NOMO-1 treated with dmso at 0.1 percent for 144 hours (cell line): ENCODE measurements at regions not wholly inside any gene's neighbourhood (a gene's known extent, or its start where the extent isn't known, plus 50 kb on each side); places are given as distances from the start of the nearest gene placed in this dataset.
"Not testable (repeated sequence)": the region's sequence is repeated elsewhere in the genome, so short reads cannot be mapped to it uniquely, and the experiment has no call there.

ENCODE experiments used
- DNase-seq: peaks from one replicate; lab custom pipeline; 2025; ENCODE audit not compliant: unreplicated experiment; lab: John Stamatoyannopoulos, UW

GRCh38 chr12:13404631-13405473 lies 208.3 kb downstream of the EMP1 start:
- no peak for DNase-seq

GRCh38 chr12:13404111-13404628 lies 207.6 kb downstream of the EMP1 start:
- no peak for DNase-seq

DNA sequence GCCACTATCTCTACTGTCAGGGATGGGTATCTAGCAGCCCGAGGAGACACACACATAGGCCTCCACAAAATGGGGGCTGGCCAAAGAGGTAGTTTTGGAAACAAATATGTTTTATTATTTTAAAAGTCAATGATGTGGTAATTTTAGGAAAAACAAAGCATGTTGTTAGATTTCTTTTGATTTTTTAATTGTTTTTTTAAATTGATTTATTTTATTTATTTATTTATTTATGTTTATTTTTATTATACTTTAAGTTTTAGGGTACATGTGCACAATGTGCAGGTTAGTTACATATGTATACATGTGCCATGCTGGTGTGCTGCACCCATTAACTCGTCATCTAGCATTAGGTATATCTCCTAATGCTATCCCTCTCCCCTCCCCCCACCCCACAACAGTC lies 194.8 kb downstream of the EMP1 start:
- DNase-seq: not testable (repeated sequence)

DNA sequence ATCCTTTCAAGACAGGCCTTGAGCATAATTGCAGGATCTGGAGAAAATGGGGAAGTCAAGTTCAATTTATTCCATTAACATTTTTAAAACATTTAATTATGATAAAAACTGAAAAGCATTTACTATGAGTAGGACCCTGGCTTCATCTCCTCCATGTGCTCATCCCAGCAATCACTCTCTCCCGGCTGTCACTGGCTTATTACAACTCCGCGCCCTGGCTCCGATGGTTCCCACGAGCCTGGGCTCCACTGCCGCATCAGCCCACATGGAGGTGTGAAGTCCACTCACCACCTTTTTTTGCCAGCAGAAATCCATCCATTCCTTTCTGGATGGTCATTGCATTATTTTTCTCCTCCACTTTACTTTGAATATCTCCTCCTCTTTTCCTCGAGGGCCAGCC lies 194.4 kb downstream of the EMP1 start:
- no peak for DNase-seq

DNA sequence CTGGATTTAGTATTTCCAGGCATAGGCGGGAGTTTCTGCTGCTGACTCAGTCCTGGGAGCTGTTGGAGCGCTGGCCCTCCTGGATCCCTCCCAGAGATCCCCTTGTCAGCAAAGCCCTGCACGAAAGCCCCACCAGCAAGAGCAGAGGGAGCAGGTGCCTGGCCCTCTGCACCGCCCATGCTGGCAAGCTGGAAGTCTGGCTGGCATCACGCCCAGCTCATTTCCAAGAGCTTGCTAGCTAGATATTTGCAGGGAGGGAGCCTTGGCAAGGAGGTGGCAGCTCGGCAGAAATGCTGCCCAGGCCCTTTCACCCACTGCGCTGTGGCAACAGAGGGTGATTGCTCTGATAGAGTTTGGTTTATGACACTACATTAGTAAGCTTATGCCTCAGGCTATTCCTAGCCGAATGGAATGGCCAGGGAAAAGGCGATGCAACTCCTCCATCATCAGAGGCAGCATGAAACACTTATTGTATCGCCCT lies 193.9 kb downstream of the EMP1 start:
- DNase-seq: no peak

DNA sequence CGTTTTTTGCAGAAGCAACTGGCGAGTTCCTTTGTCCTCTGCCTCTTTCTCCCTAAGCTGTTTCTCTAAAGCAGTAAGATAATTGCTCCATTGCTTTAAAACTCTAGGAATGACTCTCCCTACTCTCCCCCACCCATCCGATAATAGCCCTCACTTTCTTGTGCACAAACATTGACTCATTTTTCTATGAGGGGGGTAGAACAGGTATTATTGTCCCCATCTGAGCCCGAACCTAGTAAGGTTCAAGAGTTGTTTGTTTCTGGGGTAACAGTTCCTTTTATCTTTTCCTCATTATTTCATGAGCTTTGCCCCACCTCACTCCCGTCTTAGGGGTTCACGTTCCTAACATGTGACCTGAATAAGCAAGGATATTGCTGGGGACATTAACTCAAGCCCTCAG lies 190.6 kb downstream of the EMP1 start:
- no peak for DNase-seq

GRCh38 chr12:13386323-13387039 lies 190.0 kb downstream of the EMP1 start:
- no peak for DNase-seq

GRCh38 chr12:13383379-13383778 lies 186.9 kb downstream of the EMP1 start:
- DNase-seq: no peak

- DNase-seq: no peak
These were observed 183.8 kb downstream of the EMP1 start for GRCh38 chr12:13380297-13380696.

- DNase-seq: no peak
These were observed 183.1 kb downstream of the EMP1 start for GRCh38 chr12:13379531-13380188.

DNA sequence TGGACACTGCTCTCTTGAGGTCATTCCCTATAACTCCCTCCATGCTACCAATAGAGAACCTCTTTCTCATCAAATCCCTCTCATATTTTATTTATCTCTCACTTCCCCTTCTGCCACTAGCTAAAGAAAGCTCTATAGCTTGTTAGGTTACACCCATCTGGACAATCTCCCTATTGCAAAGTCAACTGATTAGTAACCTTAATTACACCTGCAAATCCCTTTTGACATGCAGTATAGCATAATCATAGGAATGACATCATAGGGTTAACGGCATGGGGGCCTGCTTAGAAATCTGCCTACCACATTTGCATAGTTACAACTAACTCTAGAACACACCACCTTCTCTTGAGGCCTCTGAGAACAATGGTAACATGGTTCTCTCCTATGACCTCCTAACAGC lies 181.2 kb downstream of the EMP1 start:
- DNase-seq: no peak

GRCh38 chr12:13376610-13377373 lies 180.3 kb downstream of the EMP1 start:
- no peak for DNase-seq

DNA sequence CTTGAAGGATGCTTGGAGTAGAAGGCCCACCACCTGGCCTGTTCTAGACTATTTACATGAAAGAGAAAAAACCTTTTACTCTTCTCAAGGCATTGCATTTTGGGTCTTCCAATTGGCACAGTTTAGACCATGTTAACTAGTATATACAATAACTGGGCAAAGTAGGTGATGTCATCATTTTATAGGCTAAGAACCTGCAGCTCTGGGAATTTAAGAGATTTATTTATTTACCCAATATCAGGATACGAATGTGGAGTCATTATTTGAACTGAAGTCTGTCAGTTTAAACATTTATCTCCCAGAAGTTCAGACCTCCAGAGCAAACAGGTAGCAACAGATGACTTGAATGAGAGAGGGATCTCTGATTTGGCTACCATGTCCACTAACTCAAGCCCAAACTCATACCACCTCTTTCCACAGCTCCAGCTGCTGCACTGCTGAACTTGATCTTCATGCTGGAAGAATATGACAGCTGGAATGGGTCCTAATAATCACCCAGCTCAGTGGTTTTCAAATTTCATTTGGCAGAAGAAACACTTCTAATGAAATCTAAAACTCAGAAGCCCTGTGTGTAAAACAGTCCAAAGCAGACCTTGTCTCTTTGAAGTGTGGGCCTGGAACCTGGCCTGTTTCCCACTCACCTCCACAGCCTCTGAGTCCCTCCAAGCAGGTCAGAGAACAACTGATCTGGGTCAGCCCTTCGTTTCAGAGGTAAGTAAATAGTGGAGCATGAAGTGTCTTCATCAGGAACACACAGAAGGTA lies 179.2 kb downstream of the EMP1 start:
- DNase-seq: no peak

GRCh38 chr12:13374793-13375192 lies 178.3 kb downstream of the EMP1 start:
- no peak for DNase-seq

- DNase-seq: no peak
These were observed 177.3 kb downstream of the EMP1 start for GRCh38 chr12:13373803-13374202.

DNA sequence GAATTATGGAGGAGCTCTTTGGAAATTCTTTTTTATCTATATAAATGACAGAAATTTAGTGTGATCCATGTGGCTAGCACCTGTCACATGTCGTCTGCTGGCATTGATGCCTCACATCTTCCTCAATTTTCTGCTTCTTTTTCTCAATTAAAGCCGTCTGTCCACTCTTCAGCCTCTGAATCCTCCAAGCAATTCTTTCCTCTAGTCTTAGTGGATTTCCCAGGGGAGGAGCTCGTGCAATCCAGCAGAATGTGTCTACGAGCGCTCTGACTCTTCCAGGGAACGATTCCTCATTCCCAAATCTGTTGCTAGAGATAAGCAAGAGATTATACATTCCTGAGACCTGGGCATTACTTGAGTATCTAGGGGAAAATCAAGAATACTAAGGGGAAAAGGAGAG lies 176.6 kb downstream of the EMP1 start:
- no peak for DNase-seq

DNA sequence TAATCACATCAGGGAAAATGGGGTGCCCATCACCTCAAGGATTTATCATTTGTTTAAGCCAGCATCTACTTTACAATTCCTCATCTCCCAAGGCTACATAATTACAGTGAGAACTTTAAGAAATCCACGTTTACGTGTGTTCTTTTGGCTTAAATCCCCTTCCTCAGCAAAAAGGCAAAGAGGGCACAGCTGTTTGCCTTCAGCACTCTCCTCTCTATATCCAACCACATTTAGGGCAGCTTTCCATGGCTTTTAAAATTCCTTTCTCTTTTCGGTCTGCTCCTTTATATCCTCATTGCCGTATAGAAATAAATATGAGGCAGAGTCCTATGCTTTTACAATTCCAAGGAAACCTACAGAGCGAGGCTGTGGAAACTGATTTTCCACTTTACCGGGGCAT lies 175.9 kb downstream of the EMP1 start:
- no peak for DNase-seq

GRCh38 chr12:13371797-13372196 lies 175.3 kb downstream of the EMP1 start:
- DNase-seq: no peak

- no peak for DNase-seq
These were observed 174.8 kb downstream of the EMP1 start for GRCh38 chr12:13371367-13371766.

DNA sequence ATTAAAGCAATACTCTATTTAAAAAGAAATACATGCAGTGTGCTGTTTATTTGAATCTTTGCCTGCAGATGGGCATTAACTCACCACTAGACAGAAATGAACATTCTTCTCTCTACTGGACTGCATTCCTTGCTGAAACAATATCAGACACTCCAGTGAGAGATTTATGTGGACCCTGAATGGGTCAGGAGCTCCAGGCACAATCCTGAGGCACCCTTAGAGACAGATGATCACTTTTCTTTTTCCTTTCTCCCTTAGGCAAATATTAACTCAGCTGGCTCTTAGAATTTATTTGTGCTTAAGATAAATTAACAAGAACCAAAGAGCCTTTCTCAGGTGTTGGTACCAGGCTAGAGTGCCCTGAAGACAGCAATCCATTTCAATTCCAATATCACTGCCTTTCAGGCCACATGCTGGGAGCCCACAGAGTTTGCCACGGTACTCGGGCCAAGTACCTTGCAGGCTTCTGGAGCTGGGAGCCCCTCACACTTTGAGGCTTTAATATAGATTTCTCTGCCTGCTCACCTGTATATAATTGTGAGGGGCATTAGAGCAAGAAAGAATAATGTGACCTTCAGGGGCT lies 173.0 kb downstream of the EMP1 start:
- no peak for DNase-seq
